ENCODE measurements at regions not wholly inside any gene's neighbourhood (a gene's known extent, or its start where the extent isn't known, plus 50 kb on each side); places are given as distances from the start of the nearest gene placed in this dataset.
A peak's percentile ranks its signal among the peaks of the same experiment; 100 is the strongest.

GRCh38 chr10:131818510-131819234 is 82.1 kb upstream of the PPP2R2D start:
- no peak for TF ChIP-seq MAX (IDR thresholded peaks at IDR 0.05; ENCODE audit: low read depth, low read length)
- no peak for TF ChIP-seq POLR2A (IDR thresholded peaks at IDR 0.05; ENCODE audit: extremely low read depth, insufficient read length)
- no peak for TF ChIP-seq MYC (IDR thresholded peaks at IDR 0.05; ENCODE audit: low read depth, low read length)
- no peak for TF ChIP-seq CTCF (IDR thresholded peaks at IDR 0.05; ENCODE audit: low read depth, low read length)
- DNase-seq (ENCODE audit: low read depth): no peak
- no peak overlapping the region for H3K4me3 ChIP-seq (ENCODE audit: low read depth, low read length)

- no peak overlapping the region for H3K4me3 ChIP-seq (ENCODE audit: low read depth, low read length)
- DNase-seq (ENCODE audit: low read depth): peak; percentile 59
- no peak for TF ChIP-seq CTCF (IDR thresholded peaks at IDR 0.05; ENCODE audit: low read depth, low read length)
- TF ChIP-seq MAX (IDR thresholded peaks at IDR 0.05; ENCODE audit: low read depth, low read length): no peak
- no peak for TF ChIP-seq POLR2A (IDR thresholded peaks at IDR 0.05; ENCODE audit: extremely low read depth, insufficient read length)
- TF ChIP-seq MYC (IDR thresholded peaks at IDR 0.05; ENCODE audit: low read depth, low read length): no peak
Measured at GRCh38 chr10:131819241-131820072, 81.4 kb upstream of the PPP2R2D start.

DNA sequence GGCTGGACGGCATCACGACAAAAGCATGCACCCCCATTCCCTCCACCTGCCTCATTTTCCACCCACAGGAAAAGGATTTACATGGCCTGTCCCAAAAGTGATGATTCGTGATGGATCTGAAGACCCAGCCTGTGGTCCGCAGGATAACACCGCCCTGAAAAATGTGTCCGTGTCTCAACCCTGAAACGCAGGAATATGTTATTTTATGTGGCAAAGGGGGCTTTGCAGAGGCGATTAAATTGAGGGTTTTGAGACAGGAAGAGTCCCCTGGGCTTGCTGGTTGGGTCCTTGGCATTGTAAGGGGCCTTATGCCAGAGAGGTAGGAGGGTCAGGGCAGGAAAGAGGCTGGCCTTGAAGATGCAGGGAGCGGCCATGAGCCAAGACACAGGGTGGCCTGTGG is 80.2 kb upstream of the PPP2R2D start:
- H3K4me3 ChIP-seq (ENCODE audit: low read depth, low read length): no peak overlapping the region
- no peak for TF ChIP-seq MYC (IDR thresholded peaks at IDR 0.05; ENCODE audit: low read depth, low read length)
- no peak for TF ChIP-seq POLR2A (IDR thresholded peaks at IDR 0.05; ENCODE audit: extremely low read depth, insufficient read length)
- TF ChIP-seq MAX (IDR thresholded peaks at IDR 0.05; ENCODE audit: low read depth, low read length): no peak
- no peak for TF ChIP-seq CTCF (IDR thresholded peaks at IDR 0.05; ENCODE audit: low read depth, low read length)
- no peak for DNase-seq (ENCODE audit: low read depth)

- no peak overlapping the region for H3K4me3 ChIP-seq (ENCODE audit: low read depth, low read length)
- DNase-seq (ENCODE audit: low read depth): no peak
- TF ChIP-seq CTCF (IDR thresholded peaks at IDR 0.05; ENCODE audit: low read depth, low read length) (no peak), POLR2A (IDR thresholded peaks at IDR 0.05; ENCODE audit: extremely low read depth, insufficient read length) (no peak), MYC (IDR thresholded peaks at IDR 0.05; ENCODE audit: low read depth, low read length) (no peak), MAX (IDR thresholded peaks at IDR 0.05; ENCODE audit: low read depth, low read length) (no peak)
Measured at GRCh38 chr10:131821378-131822012, 79.3 kb upstream of the PPP2R2D start.

DNA sequence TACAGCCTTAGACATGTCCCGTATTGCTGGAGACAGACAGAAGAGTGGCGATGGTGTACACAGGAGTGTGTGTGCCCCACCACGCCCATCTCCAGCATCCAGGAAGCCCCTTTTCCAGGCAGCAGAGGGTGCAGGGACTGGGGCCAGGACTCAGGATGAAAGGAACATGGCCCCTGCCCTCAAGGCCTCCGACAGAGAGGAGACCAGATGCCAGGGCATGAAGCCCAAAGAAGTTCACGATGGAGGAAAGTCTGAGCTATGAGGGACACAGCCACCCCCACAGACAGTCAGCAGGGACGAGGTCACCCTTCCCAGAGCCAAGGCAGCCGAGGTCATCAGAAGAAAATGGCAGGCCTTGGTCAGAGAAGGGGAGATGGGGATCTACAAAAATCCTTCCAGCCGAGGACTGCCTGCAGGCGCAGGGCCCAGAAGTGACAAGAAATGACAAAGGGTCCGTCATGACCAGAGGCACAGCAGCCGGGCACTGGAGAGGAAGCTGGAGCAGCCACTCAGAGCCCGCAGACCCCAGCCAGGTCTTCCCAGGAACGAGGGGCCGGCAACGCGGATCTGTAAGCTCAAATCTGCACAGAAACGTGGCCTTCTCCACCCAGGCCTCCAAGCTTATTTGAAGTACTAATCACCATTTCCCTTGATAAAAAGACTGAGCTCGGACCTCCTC is 78.7 kb upstream of the PPP2R2D start:
- H3K4me3 ChIP-seq (ENCODE audit: low read depth, low read length): no peak overlapping the region
- no peak for DNase-seq (ENCODE audit: low read depth)
- no peak for TF ChIP-seq MYC (IDR thresholded peaks at IDR 0.05; ENCODE audit: low read depth, low read length)
- no peak for TF ChIP-seq POLR2A (IDR thresholded peaks at IDR 0.05; ENCODE audit: extremely low read depth, insufficient read length)
- TF ChIP-seq CTCF (IDR thresholded peaks at IDR 0.05; ENCODE audit: low read depth, low read length): no peak
- no peak for TF ChIP-seq MAX (IDR thresholded peaks at IDR 0.05; ENCODE audit: low read depth, low read length)

Data from NB4 (cell line).